Mesenchymal stem cell (in vitro differentiated cells and primary cell): ENCODE measurements at regions not wholly inside any gene's neighbourhood (a gene's known extent, or its start where the extent isn't known, plus 50 kb on each side); places are given as distances from the start of the nearest gene placed in this dataset.

Experiments
- DNase-seq: peaks from one replicate; pipeline ENCODE4 v3.0.0-alpha.2; 2013
- H2AFZ ChIP-seq: one replicate; pipeline ENCODE4 v1.6.1; 2013; ENCODE audit warnings: low read depth, mild to moderate bottlenecking, control low read depth, inconsistent platforms, low read length, moderate library complexity
- H2AK5ac ChIP-seq: 2 replicates; pipeline ENCODE4 v1.6.1; 2013; ENCODE audit warnings: low read length, moderate library complexity, mild to moderate bottlenecking, inconsistent platforms; ENCODE audit not compliant: severe bottlenecking
- H2BK120ac ChIP-seq: one replicate; pipeline ENCODE4 v1.6.1; 2013; ENCODE audit warnings: low read depth, mild to moderate bottlenecking, inconsistent platforms, low read length, moderate library complexity
- H2BK12ac ChIP-seq, 2 experiments: one replicate each; pipeline ENCODE4 v1.6.1; 2013; ENCODE audit warnings: inconsistent platforms in 2 of 2, low read length in 2 of 2, mild to moderate bottlenecking in 2 of 2, moderate library complexity in 2 of 2, control low read depth in 1 of 2
- H2BK15ac ChIP-seq: one replicate; pipeline ENCODE4 v1.6.1; 2013; ENCODE audit warnings: mild to moderate bottlenecking, low read depth, inconsistent platforms; ENCODE audit not compliant: poor library complexity, severe bottlenecking
- H2BK5ac ChIP-seq: 2 replicates; pipeline ENCODE4 v1.6.1; 2013; ENCODE audit warnings: low read depth, mild to moderate bottlenecking, low read length, control low read depth, inconsistent platforms; ENCODE audit not compliant: poor library complexity, severe bottlenecking
- H3K14ac ChIP-seq, 2 experiments: one replicate each; pipeline ENCODE4 v1.6.1; 2013; ENCODE audit warnings: inconsistent platforms in 2 of 2, low read length in 2 of 2, control low read depth in 1 of 2, mild to moderate bottlenecking in 1 of 2, moderate library complexity in 1 of 2
- H3K18ac ChIP-seq, 2 experiments: one replicate each; pipeline ENCODE4 v1.6.1; 2013; ENCODE audit warnings: inconsistent platforms in 2 of 2, low read length in 2 of 2, control low read depth in 1 of 2, low read depth in 1 of 2, mild to moderate bottlenecking in 1 of 2
- H3K23ac ChIP-seq, 2 experiments: one replicate each; pipeline ENCODE4 v1.6.1; 2013; ENCODE audit warnings: inconsistent platforms in 2 of 2, low read length in 2 of 2, mild to moderate bottlenecking in 2 of 2, moderate library complexity in 2 of 2, control low read depth in 1 of 2
- H3K27ac ChIP-seq: 2 replicates; pipeline ENCODE4 v1.5.1; 2013; ENCODE audit warnings: mild to moderate bottlenecking, moderate library complexity, low read length, control low read depth, inconsistent platforms; ENCODE audit not compliant: poor library complexity, severe bottlenecking
- H3K27me3 ChIP-seq, 2 experiments: 2 replicates each; pipeline versions ENCODE4 v1.6.1 to v1.7.0; 2013; ENCODE audit warnings: low read length in 2 of 2, mild to moderate bottlenecking in 2 of 2, moderate library complexity in 2 of 2, control low read depth in 1 of 2, inconsistent platforms in 1 of 2; ENCODE audit not compliant: control insufficient read depth in 1 of 2, insufficient read depth in 1 of 2
- H3K36me3 ChIP-seq, 2 experiments: 2 replicates each; pipeline versions ENCODE4 v1.6.1 to v1.7.0; 2013; ENCODE audit warnings: low read length in 2 of 2, control low read depth in 1 of 2, inconsistent platforms in 1 of 2, low read depth in 1 of 2, mild to moderate bottlenecking in 1 of 2; ENCODE audit not compliant: insufficient read depth in 2 of 2, control insufficient read depth in 1 of 2
- H3K4ac ChIP-seq, 2 experiments: one replicate each; pipeline ENCODE4 v1.6.1; 2013; ENCODE audit warnings: inconsistent platforms in 2 of 2, low read length in 2 of 2, mild to moderate bottlenecking in 2 of 2, moderate library complexity in 2 of 2, control low read depth in 1 of 2, low read depth in 1 of 2
- H3K4me1 ChIP-seq: 2 replicates; pipeline ENCODE4 v1.6.1; 2013; ENCODE audit warnings: low read depth, low read length, control low read depth; ENCODE audit not compliant: control insufficient read depth, insufficient read depth
- H3K4me2 ChIP-seq: 2 replicates; pipeline ENCODE4 v1.6.1; 2013; ENCODE audit warnings: low read length, mild to moderate bottlenecking, inconsistent platforms; ENCODE audit not compliant: poor library complexity, severe bottlenecking
- H3K4me3 ChIP-seq, 2 experiments: 2 replicates each; pipeline versions ENCODE4 v1.5.1 to v1.7.0; 2013; ENCODE audit warnings: low read length in 2 of 2, mild to moderate bottlenecking in 2 of 2, control low read depth in 1 of 2, low read depth in 1 of 2; ENCODE audit not compliant: insufficient read depth in 1 of 2
- H3K79me1 ChIP-seq: replicated peaks from 2 replicates; pipeline ENCODE4 v1.6.1; 2013; ENCODE audit warnings: mild to moderate bottlenecking, control low read depth, low read length, inconsistent platforms; ENCODE audit not compliant: poor library complexity, severe bottlenecking
- H3K9ac ChIP-seq: 2 replicates; pipeline ENCODE4 v1.7.0; 2013; ENCODE audit warnings: mild to moderate bottlenecking, low read length, moderate library complexity
- H3K9me3 ChIP-seq: 2 replicates; pipeline ENCODE4 v1.7.0; 2013; ENCODE audit warnings: mild to moderate bottlenecking, low read length; ENCODE audit not compliant: control insufficient read depth
- H4K8ac ChIP-seq: one replicate; pipeline ENCODE4 v1.6.1; 2013; ENCODE audit warnings: inconsistent platforms, mild to moderate bottlenecking, low read length, moderate library complexity
- H4K91ac ChIP-seq: one replicate; pipeline ENCODE4 v1.6.1; 2013; ENCODE audit warnings: mild to moderate bottlenecking, low read length, inconsistent platforms
- WGBS: methylation state at CpG from one replicate; pipeline ENCODE4 v1.1.7; 2013; ENCODE audit warnings: mixed read lengths; 5-methylcytosine and 5-hydroxymethylcytosine counted together

GRCh38 chr21:16269476-16269875, 539.7 kb downstream of the USP25 start:
- no CpG with 5 or more reads among the region's 1 CpG for WGBS

DNA sequence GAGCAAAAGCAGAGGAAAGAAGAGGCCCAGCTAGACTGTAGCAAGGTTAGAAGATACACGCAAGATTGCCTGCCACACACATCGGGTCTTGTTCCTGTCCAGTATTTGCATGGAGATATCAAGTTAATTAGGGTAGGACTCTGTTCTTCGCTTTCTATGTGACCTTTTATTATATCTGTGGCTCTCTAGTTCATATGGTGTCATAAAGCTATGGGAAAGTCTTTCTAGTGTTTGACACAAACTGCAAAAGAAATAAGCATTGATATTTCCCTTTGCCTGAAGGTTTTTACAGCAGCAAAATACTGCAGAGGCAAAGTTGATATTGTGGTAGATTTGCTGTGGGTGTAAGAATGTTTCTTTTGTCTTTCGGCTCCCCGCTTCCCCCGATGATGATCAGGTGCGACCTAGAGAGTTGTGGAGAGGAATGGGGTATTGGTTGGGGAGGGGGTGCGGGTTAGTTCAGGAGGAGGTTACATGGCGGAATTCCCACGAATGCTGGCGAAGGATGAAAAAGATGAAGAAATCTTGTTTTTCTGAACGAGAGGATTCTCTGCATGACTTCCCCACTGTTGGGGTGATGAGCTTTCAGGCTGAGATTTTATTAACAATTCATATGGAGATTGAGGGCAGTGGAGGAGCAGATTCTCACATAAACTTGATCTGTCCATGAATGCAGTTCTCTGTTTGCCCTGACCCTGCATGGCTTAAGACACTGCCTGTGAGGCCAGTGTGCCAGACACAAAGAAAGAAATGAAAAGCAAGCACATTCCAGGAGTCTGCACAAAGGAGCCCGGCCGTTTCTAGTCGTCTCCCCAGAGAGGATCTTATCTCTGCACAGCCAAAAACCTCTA, 550.2 kb downstream of the USP25 start:
- no peaks in the 10 kb centered on the region for H3K9me3 ChIP-seq
- H3K18ac ChIP-seq: peak overlapping the region in 1 of 2 experiments; percentile 55
- no peak overlapping the region for H3K14ac ChIP-seq
- peak overlapping the region; percentile 83 for H3K27ac ChIP-seq
- peak overlapping the region in 1 of 2 experiments; percentile 74 for H3K4me3 ChIP-seq
- H4K91ac ChIP-seq: no peak overlapping the region
- no peak overlapping the region for H2AK5ac ChIP-seq
- H3K4ac ChIP-seq: no peak overlapping the region
- WGBS: 73% methylated on average over 12 of the region's 15 CpGs
- no peak overlapping the region for H2BK15ac ChIP-seq
- no peak overlapping the region for H3K23ac ChIP-seq
- H4K8ac ChIP-seq: no peak overlapping the region
- no peak overlapping the region for H2AFZ ChIP-seq
- peak; percentile 37 for DNase-seq
- H3K79me1 ChIP-seq: peaks cover 8% of the 10 kb centered on the region
- H3K4me2 ChIP-seq: peak overlapping the region; percentile 59
- H2BK12ac ChIP-seq: no peak overlapping the region
- no peak overlapping the region for H2BK120ac ChIP-seq
- no peaks in the 10 kb centered on the region for H3K27me3 ChIP-seq
- no peak overlapping the region for H2BK5ac ChIP-seq
- H3K36me3 ChIP-seq: no peaks in the 10 kb centered on the region
- peak overlapping the region; percentile 87 for H3K9ac ChIP-seq
- H3K4me1 ChIP-seq: peaks cover 3% of the 10 kb centered on the region

More at GRCh38 chr21:16269476-16269875, 539.7 kb downstream of the USP25 start:
- DNase-seq: no peak
- Histone ChIP-seq H3K4ac (no peak overlapping the region), H3K4me1 (no peaks in the 10 kb centered on the region), H3K9me3 (no peaks in the 10 kb centered on the region), H3K36me3 (no peaks in the 10 kb centered on the region), H2BK15ac (no peak overlapping the region), H2BK5ac (no peak overlapping the region), H3K18ac (no peak overlapping the region), H3K14ac (no peak overlapping the region), H3K9ac (no peak overlapping the region), H3K23ac (no peak overlapping the region), H4K91ac (no peak overlapping the region), H3K27ac (no peak overlapping the region), H3K79me1 (peaks cover 13% of the 10 kb centered on the region), H2AFZ (no peak overlapping the region), H3K4me2 (no peak overlapping the region), H2BK120ac (no peak overlapping the region), H3K27me3 (no peaks in the 10 kb centered on the region), H2AK5ac (no peak overlapping the region), H3K4me3 (no peak overlapping the region), H4K8ac (no peak overlapping the region), H2BK12ac (no peak overlapping the region)

- H3K4me3 ChIP-seq: peak overlapping the region in 1 of 2 experiments; percentile 74
- no peak overlapping the region for H2BK120ac ChIP-seq
- 29% methylated on average over 1 of the region's 2 CpGs for WGBS
Measured at GRCh38 chr21:16280686-16281091, 550.9 kb downstream of the USP25 start.

GRCh38 chr21:16283516-16283915, 553.7 kb downstream of the USP25 start:
- H4K8ac ChIP-seq: no peak overlapping the region
- no peak overlapping the region for H3K4me3 ChIP-seq
- no peak for DNase-seq
- no peak overlapping the region for H3K4me2 ChIP-seq
- H3K27ac ChIP-seq: no peak overlapping the region
- H3K27me3 ChIP-seq: no peaks in the 10 kb centered on the region
- H3K9ac ChIP-seq: no peak overlapping the region
- WGBS: 98% methylated on average over 2 of the region's 2 CpGs
- H3K9me3 ChIP-seq: no peaks in the 10 kb centered on the region
- no peak overlapping the region for H2BK120ac ChIP-seq
- H3K23ac ChIP-seq: no peak overlapping the region
- H3K14ac ChIP-seq: no peak overlapping the region
- H4K91ac ChIP-seq: no peak overlapping the region
- H2AK5ac ChIP-seq: no peak overlapping the region
- no peaks in the 10 kb centered on the region for H3K36me3 ChIP-seq
- peaks cover 3% of the 10 kb centered on the region for H3K4me1 ChIP-seq
- peaks cover 11% of the 10 kb centered on the region for H3K79me1 ChIP-seq
- no peak overlapping the region for H2BK12ac ChIP-seq
- H2AFZ ChIP-seq: no peak overlapping the region
- no peak overlapping the region for H3K4ac ChIP-seq
- no peak overlapping the region for H2BK5ac ChIP-seq
- H2BK15ac ChIP-seq: no peak overlapping the region
- no peak overlapping the region for H3K18ac ChIP-seq

More at GRCh38 chr21:16280686-16281091, 550.9 kb downstream of the USP25 start:
- no peaks in the 10 kb centered on the region for H3K27me3 ChIP-seq
- DNase-seq: peak; percentile 15
- H3K79me1 ChIP-seq: peaks cover 11% of the 10 kb centered on the region
- H4K91ac ChIP-seq: no peak overlapping the region
- no peak overlapping the region for H2AFZ ChIP-seq
- H2BK15ac ChIP-seq: no peak overlapping the region
- H3K4me2 ChIP-seq: no peak overlapping the region
- no peak overlapping the region for H2BK12ac ChIP-seq
- peaks cover 3% of the 10 kb centered on the region for H3K4me1 ChIP-seq
- H4K8ac ChIP-seq: no peak overlapping the region
- H2AK5ac ChIP-seq: no peak overlapping the region
- no peak overlapping the region for H3K4ac ChIP-seq
- H3K36me3 ChIP-seq: no peaks in the 10 kb centered on the region
- H3K18ac ChIP-seq: no peak overlapping the region
- H3K9ac ChIP-seq: peak overlapping the region; percentile 87
- peak overlapping the region; percentile 39 for H2BK5ac ChIP-seq
- H3K9me3 ChIP-seq: no peaks in the 10 kb centered on the region
- no peak overlapping the region for H3K14ac ChIP-seq
- H3K27ac ChIP-seq: peak overlapping the region; percentile 83
- H3K23ac ChIP-seq: no peak overlapping the region
